GM19463 (cell line): ENCODE measurements at regions not wholly inside any gene's neighbourhood (a gene's known extent, or its start where the extent isn't known, plus 50 kb on each side); places are given as distances from the start of the nearest gene placed in this dataset.

Experiments used
- ATAC-seq: cut with Tn5 transposase; IDR thresholded peaks from one replicate; pipeline ENCODE4 v1.9.1; 2021; ENCODE audit warnings: mild to moderate bottlenecking, moderate library complexity; ENCODE audit not compliant: unreplicated experiment

GRCh38 chr2:188903740-188904139 is 70.4 kb upstream of the COL3A1 start:
- ATAC-seq = no peak

DNA sequence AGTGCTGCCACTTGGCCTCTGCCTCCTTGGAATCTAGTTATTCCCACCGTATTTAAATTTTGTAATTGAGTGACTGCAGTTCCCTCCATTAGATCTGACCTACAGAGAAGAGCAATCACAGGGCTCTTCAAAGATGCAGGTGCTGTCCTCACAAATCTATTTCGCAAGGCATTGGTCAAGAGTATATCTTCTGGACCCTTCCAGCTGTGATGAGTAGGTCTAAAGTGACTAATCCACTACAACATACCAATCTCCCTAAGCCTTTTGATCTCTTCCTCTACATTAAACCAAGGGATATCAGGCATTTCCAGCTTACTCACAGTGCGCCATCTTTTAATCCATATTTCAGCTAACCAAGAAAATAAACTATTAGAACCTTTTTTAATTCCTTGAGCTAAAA is 65.1 kb upstream of the COL3A1 start:
- ATAC-seq = no peak

- ATAC-seq = no peak
Observed at GRCh38 chr2:188916736-188917135, 57.4 kb upstream of the COL3A1 start.

- ATAC-seq = no peak
Observed at GRCh38 chr2:188917632-188918031, 56.5 kb upstream of the COL3A1 start.

DNA sequence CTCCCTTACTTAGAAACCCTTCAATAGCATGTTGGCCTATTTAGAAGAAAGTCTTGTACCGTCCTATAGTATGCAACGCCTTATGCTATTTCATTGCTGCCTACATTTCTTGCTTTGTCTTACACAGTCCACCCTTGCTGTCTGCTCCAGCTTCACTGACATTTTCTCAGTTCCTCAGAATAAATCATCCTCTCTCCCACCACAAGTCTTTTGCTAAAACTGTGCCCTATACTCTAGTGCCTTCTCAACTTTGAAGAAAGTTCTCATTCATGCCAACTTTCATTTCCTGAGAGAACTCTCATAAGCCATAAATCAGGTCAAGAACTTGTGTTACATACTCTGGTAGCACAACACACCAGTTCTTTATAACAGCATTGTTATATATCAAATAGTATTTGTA is 54.3 kb upstream of the COL3A1 start:
- peak; percentile 86 for ATAC-seq

- ATAC-seq = no peak
Observed at GRCh38 chr2:188922191-188922590, 52.0 kb upstream of the COL3A1 start.
